Ammon's horn (tissue), 1 donor: ENCODE measurements at regions not wholly inside any gene's neighbourhood (a gene's known extent, or its start where the extent isn't known, plus 50 kb on each side); places are given as distances from the start of the nearest gene placed in this dataset.
A peak's percentile ranks its signal among the peaks of the same experiment; 100 is the strongest.

Experiments used
- DNase-seq: peaks from one replicate; pipeline ENCODE4 v3.0.0-alpha.2; 2016; ENCODE audit warnings: low spot score

GRCh38 chr16:85971902-85972638, 73.1 kb downstream of the IRF8 start:
- no peak for DNase-seq

GRCh38 chr16:85974428-85975375, 75.7 kb downstream of the IRF8 start:
- no peak for DNase-seq

GRCh38 chr16:85975451-85975981, 76.6 kb downstream of the IRF8 start:
- DNase-seq: no peak

GRCh38 chr16:85978291-85978775, 79.4 kb downstream of the IRF8 start:
- DNase-seq: peak; percentile 23

GRCh38 chr16:85978976-85979375, 80.0 kb downstream of the IRF8 start:
- DNase-seq: no peak

GRCh38 chr16:85979605-85980004, 80.6 kb downstream of the IRF8 start:
- DNase-seq: peak; percentile 30

GRCh38 chr16:85980686-85981085, 81.7 kb downstream of the IRF8 start:
- no peak for DNase-seq

GRCh38 chr16:85981826-85982562, 83.0 kb downstream of the IRF8 start:
- no peak for DNase-seq

- DNase-seq: peak; percentile 53
Measured at GRCh38 chr16:85982563-85982939, 83.6 kb downstream of the IRF8 start.

GRCh38 chr16:85983064-85983463, 84.1 kb downstream of the IRF8 start:
- DNase-seq: no peak

GRCh38 chr16:85983606-85984230, 84.8 kb downstream of the IRF8 start:
- peak; percentile 17 for DNase-seq

- DNase-seq: no peak
Measured at GRCh38 chr16:85984231-85984880, 85.4 kb downstream of the IRF8 start.

GRCh38 chr16:85984947-85985451, 86.0 kb downstream of the IRF8 start:
- DNase-seq: peak; percentile 28

- DNase-seq: no peak
Measured at GRCh38 chr16:85986931-85987749, 88.2 kb downstream of the IRF8 start.

- DNase-seq: no peak
Measured at GRCh38 chr16:85987750-85988078, 88.8 kb downstream of the IRF8 start.

- DNase-seq: no peak
Measured at GRCh38 chr16:85988306-85988705, 89.3 kb downstream of the IRF8 start.

GRCh38 chr16:85988723-85989313, 89.9 kb downstream of the IRF8 start:
- no peak for DNase-seq

- no peak for DNase-seq
Measured at GRCh38 chr16:85989376-85989775, 90.4 kb downstream of the IRF8 start.

- no peak for DNase-seq
Measured at GRCh38 chr16:85989863-85990643, 91.1 kb downstream of the IRF8 start.
